Stomach (tissue), 8 donors: ENCODE measurements at regions not wholly inside any gene's neighbourhood (a gene's known extent, or its start where the extent isn't known, plus 50 kb on each side); places are given as distances from the start of the nearest gene placed in this dataset.

Experiments used
- DNase-seq, 2 donors: peaks; one replicate each; pipeline versions ENCODE4 v3.0.0 to v3.0.0-alpha.2; 2013 to 2019
- H3K27ac ChIP-seq, 5 donors: fragments of 200-600 bp in 4 of 5; sonication (generic) in 4 of 5; one replicate each; pipeline ENCODE4 v1.5.1; 2013 to 2019; ENCODE audit warnings: mild to moderate bottlenecking in 1 of 5, moderate library complexity in 1 of 5
- H3K27me3 ChIP-seq, 3 donors: fragments of 200-600 bp; sonication (generic); one replicate each; pipeline ENCODE4 v1.5.1; 2017 to 2019; ENCODE audit warnings: mixed run types in 1 of 3
- H3K36me3 ChIP-seq, 4 donors: fragments of 200-600 bp; sonication (generic); 1 replicate in 3 of 4; 2 replicates in 1 of 4; pipeline ENCODE4 v1.5.1; 2016 to 2019
- H3K4me1 ChIP-seq, 4 donors: fragments of 200-600 bp; sonication (generic); one replicate each; pipeline ENCODE4 v1.5.1; 2016 to 2019
- H3K4me3 ChIP-seq, 4 donors: fragments of 200-600 bp; sonication (generic) in 3 of 4; one replicate each; pipeline ENCODE4 v1.5.1; 2016 to 2019; ENCODE audit warnings: mild to moderate bottlenecking in 1 of 4
- H3K9me3 ChIP-seq, 4 donors: fragments of 200-600 bp; sonication (generic); one replicate each; pipeline ENCODE4 v1.5.1; 2016 to 2019
- CTCF ChIP-seq, 7 experiments: fragments of 450-650 bp in 4 of 7; fragments of 200-600 bp in 3 of 7; sonication (generic) in 3 of 7; IDR thresholded peaks; one replicate each; pipeline ENCODE4 v1.5.1; 2016 to 2019; ENCODE audit warnings: antibody characterized with exemption in 7 of 7, control low read depth in 2 of 7, mild to moderate bottlenecking in 1 of 7
- EP300 ChIP-seq: sonication (generic); formaldehyde crosslinking; IDR thresholded peaks from one replicate; pipeline ENCODE4 v1.6.1; 2017; ENCODE audit warnings: antibody characterized with exemption
- POLR2A ChIP-seq, 4 donors: fragments of 450-650 bp; IDR thresholded peaks; one replicate each; pipeline ENCODE4 v1.6.1; 2016; ENCODE audit warnings: antibody characterized with exemption in 4 of 4, control low read depth in 2 of 4, mild to moderate bottlenecking in 1 of 4, moderate library complexity in 1 of 4
- POLR2AphosphoS5 ChIP-seq, 3 donors: sonication (generic); formaldehyde crosslinking; IDR thresholded peaks; one replicate each; pipeline ENCODE4 v1.6.1; 2016; ENCODE audit warnings: antibody characterized with exemption in 3 of 3
- WGBS, 5 donors: extraction: QIAGEN DNeasy Blood & Tissue Kit in 3 of 5; methylation state at CpG; one replicate each; pipeline versions ENCODE4 v1.1.5 to v1.1.7; 2013 to 2018; 5-methylcytosine and 5-hydroxymethylcytosine counted together
- intact Hi-C: fragments of 100-400 bp; cut with DNase I; formaldehyde crosslinking; loops from one replicate; pipeline ENCODE4 v1.15.1; 2023; ENCODE audit warnings: low total_unique reads
- donor health status: healthy with polysubstance abuse.
- donor health status: Bipolar disorder and iron deficiency.
- donor health status: healthy.

- intact Hi-C loops, result no loop called here
- 31 to 59% (median 53%) methylated on average over 2 of the region's 2 CpGs for WGBS, 5 donors
- Histone ChIP-seq H3K4me1 (peaks cover 0 to 12% (median 8%) of the 10 kb centered on the region in 4 donors), H3K4me3 (no peak overlapping the region), H3K27ac (no peak overlapping the region), H3K27me3 (no peaks in the 10 kb centered on the region), H3K36me3 (no peaks in the 10 kb centered on the region), H3K9me3 (no peaks in the 10 kb centered on the region)
- no peak for DNase-seq
- TF ChIP-seq EP300 (no peak), POLR2A (IDR thresholded peaks at IDR 0.05) (no peak), POLR2AphosphoS5 (IDR thresholded peaks at IDR 0.05) (peak in 1 of 3 donors; percentile 57)
Observed at GRCh38 chr2:100752628-100753333, 67.2 kb upstream of the NPAS2 start.

GRCh38 chr2:100753444-100753843 lies 66.5 kb upstream of the NPAS2 start:
- Histone ChIP-seq H3K27me3 (no peaks in the 10 kb centered on the region), H3K36me3 (no peaks in the 10 kb centered on the region), H3K9me3 (no peaks in the 10 kb centered on the region), H3K27ac (no peak overlapping the region), H3K4me3 (no peak overlapping the region), H3K4me1 (peaks cover 0 to 12% (median 8%) of the 10 kb centered on the region in 4 donors)
- no peak for TF ChIP-seq EP300
- no peak for TF ChIP-seq CTCF (IDR thresholded peaks at IDR 0.05)
- no peak for TF ChIP-seq POLR2AphosphoS5 (IDR thresholded peaks at IDR 0.05)
- TF ChIP-seq POLR2A (IDR thresholded peaks at IDR 0.05), result no peak
- intact Hi-C loops, result no loop called here
- DNase-seq, result no peak
- 75 to 87% (median 86%) methylated on average over 4 of the region's 4 CpGs for WGBS, 5 donors

GRCh38 chr2:100753881-100754280 lies 66.1 kb upstream of the NPAS2 start:
- H3K9me3 ChIP-seq, result no peaks in the 10 kb centered on the region
- WGBS, 5 donors, result 55 to 65% (median 61%) methylated on average over 1 of the region's 1 CpG
- no peak for TF ChIP-seq EP300
- no peak for TF ChIP-seq POLR2A (IDR thresholded peaks at IDR 0.05)
- TF ChIP-seq CTCF (IDR thresholded peaks at IDR 0.05), result no peak
- TF ChIP-seq POLR2AphosphoS5 (IDR thresholded peaks at IDR 0.05), result no peak

GRCh38 chr2:100754951-100755350 lies 65.0 kb upstream of the NPAS2 start:
- Histone ChIP-seq H3K4me1 (peaks cover 0 to 12% (median 8%) of the 10 kb centered on the region in 4 donors), H3K36me3 (no peaks in the 10 kb centered on the region), H3K27ac (no peak overlapping the region), H3K9me3 (no peaks in the 10 kb centered on the region), H3K4me3 (no peak overlapping the region), H3K27me3 (no peaks in the 10 kb centered on the region)
- TF ChIP-seq EP300 (no peak), CTCF (IDR thresholded peaks at IDR 0.05) (no peak), POLR2AphosphoS5 (IDR thresholded peaks at IDR 0.05) (no peak), POLR2A (IDR thresholded peaks at IDR 0.05) (no peak)
- DNase-seq, result peak in 1 of 2 donors; percentile 30
- 75 to 84% (median 81%) methylated on average over 4 of the region's 4 CpGs for WGBS, 5 donors
- intact Hi-C loops, result no loop called here

More at GRCh38 chr2:100753881-100754280, 66.1 kb upstream of the NPAS2 start:
- no peaks in the 10 kb centered on the region for H3K36me3 ChIP-seq
- H3K4me1 ChIP-seq, result peaks cover 0 to 12% (median 8%) of the 10 kb centered on the region in 4 donors
- DNase-seq, result no peak
- no peak overlapping the region for H3K4me3 ChIP-seq
- no peaks in the 10 kb centered on the region for H3K27me3 ChIP-seq
- H3K27ac ChIP-seq, result no peak overlapping the region
- intact Hi-C loops, result no loop called here

GRCh38 chr2:100755441-100755840 lies 64.5 kb upstream of the NPAS2 start:
- H3K27me3 ChIP-seq, result no peaks in the 10 kb centered on the region
- intact Hi-C loops, result no loop called here
- H3K27ac ChIP-seq, result no peak overlapping the region
- no peaks in the 10 kb centered on the region for H3K36me3 ChIP-seq
- H3K9me3 ChIP-seq, result no peaks in the 10 kb centered on the region
- no peak overlapping the region for H3K4me3 ChIP-seq
- TF ChIP-seq POLR2AphosphoS5 (IDR thresholded peaks at IDR 0.05) (no peak), CTCF (IDR thresholded peaks at IDR 0.05) (no peak), POLR2A (IDR thresholded peaks at IDR 0.05) (no peak), EP300 (no peak)
- DNase-seq, result no peak
- H3K4me1 ChIP-seq, result peaks cover 0 to 12% (median 8%) of the 10 kb centered on the region in 4 donors
- 56 to 77% (median 64%) methylated on average over 2 of the region's 2 CpGs for WGBS, 5 donors
